ENCODE measurements at regions not wholly inside any gene's neighbourhood (a gene's known extent, or its start where the extent isn't known, plus 50 kb on each side); places are given as distances from the start of the nearest gene placed in this dataset.

DNA sequence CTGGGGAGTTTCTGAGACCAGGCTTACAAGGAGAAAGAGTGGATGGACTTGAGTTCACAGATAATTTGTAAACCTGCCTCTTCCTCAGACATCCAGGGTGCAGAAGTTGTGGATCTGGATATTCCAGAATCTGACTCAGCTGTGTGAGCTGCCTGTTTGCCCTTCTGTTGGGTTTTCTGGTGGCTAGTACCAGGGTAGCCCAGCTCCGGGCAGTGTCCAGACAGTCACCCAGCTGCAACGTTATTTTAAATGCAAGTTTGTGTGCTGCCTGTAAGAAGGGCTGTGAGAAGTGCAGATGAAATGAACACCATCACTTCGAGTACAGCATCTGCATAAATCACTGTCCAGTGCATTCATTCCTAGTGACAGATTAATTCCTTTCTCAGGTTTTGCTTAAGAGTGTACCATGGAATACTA is 1053.0 kb downstream of the TUSC7 start:
- Histone ChIP-seq H3K27ac (no peak overlapping the region), H3K9me3 (no peaks in the 10 kb centered on the region), H3K4me3 (no peak overlapping the region), H3K36me3 (ENCODE audit: insufficient read depth in 1 of 2, low read depth in 1 of 2) (no peaks in the 10 kb centered on the region), H3K4me1 (no peaks in the 10 kb centered on the region), H3K27me3 (ENCODE audit: insufficient read depth in 3 of 3, low read length in 2 of 3) (peaks cover 0 to 2% (median 0%) of the 10 kb centered on the region in 3 donors)
- no peak for DNase-seq
- WGBS, 3 donors, result 12 to 20% (median 12%) methylated on average over 3 of the region's 3 CpGs
- intact Hi-C loops (cut with DNase I), result no loop called here
- TF ChIP-seq, protein P1, sequence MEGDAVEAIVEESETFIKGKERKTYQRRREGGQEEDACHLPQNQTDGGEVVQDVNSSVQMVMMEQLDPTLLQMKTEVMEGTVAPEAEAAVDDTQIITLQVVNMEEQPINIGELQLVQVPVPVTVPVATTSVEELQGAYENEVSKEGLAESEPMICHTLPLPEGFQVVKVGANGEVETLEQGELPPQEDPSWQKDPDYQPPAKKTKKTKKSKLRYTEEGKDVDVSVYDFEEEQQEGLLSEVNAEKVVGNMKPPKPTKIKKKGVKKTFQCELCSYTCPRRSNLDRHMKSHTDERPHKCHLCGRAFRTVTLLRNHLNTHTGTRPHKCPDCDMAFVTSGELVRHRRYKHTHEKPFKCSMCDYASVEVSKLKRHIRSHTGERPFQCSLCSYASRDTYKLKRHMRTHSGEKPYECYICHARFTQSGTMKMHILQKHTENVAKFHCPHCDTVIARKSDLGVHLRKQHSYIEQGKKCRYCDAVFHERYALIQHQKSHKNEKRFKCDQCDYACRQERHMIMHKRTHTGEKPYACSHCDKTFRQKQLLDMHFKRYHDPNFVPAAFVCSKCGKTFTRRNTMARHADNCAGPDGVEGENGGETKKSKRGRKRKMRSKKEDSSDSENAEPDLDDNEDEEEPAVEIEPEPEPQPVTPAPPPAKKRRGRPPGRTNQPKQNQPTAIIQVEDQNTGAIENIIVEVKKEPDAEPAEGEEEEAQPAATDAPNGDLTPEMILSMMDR (IDR thresholded peaks at IDR 0.05), result no peak
- no peak for ATAC-seq

DNA sequence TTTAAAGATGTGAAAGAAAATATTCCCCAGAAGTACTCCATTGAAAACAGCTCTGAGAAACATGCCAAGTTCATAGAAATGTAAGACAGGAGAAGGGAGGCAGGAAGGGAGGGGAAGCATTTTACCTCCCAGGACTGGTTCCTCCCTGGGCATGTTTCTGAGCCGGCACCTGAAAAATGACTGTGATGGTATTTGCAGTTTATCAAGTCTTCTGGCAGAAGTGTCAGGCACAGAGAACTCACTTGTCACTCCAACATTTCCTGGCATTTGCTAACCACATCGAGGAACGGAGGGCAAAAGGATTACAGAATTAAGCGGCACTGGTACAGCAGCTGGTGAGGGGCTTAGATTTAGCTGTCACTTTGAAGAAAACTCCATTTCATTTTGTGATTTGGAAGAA is 1054.0 kb downstream of the TUSC7 start:
- ATAC-seq (no peak), DNase-seq (no peak)
- no peaks in the 10 kb centered on the region for H3K36me3 ChIP-seq (ENCODE audit: insufficient read depth in 1 of 2, low read depth in 1 of 2)
- no peak overlapping the region for H3K27ac ChIP-seq
- no peaks in the 10 kb centered on the region for H3K9me3 ChIP-seq
- intact Hi-C loops (cut with DNase I), result no loop called here
- peaks cover 0 to 2% (median 0%) of the 10 kb centered on the region in 3 donors for H3K27me3 ChIP-seq (ENCODE audit: insufficient read depth in 3 of 3, low read length in 2 of 3)
- TF ChIP-seq, protein P1 (IDR thresholded peaks at IDR 0.05), result no peak
- H3K4me3 ChIP-seq, result no peak overlapping the region
- 30 to 35% (median 33%) methylated on average over 4 of the region's 4 CpGs for WGBS, 3 donors
- H3K4me1 ChIP-seq, result no peaks in the 10 kb centered on the region

DNA sequence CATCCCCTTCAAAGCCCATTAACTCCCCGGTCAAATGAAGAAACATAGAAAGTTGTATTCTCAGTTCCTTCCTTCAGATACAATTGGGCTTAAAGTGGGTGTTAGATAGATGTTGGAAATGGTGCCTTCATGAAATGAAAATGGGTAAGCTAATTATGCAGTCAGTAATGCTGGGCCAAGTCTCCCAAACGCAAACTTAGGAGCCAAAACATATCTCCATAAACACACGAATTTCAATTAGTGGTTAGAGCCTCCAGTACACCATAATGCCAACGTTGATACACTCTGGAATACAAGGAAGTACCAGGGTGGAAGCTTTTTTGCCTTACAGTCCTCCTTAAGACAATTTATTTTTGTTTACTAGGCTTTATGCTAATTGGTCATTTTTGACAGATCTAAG is 1059.0 kb downstream of the TUSC7 start:
- Histone ChIP-seq H3K36me3 (ENCODE audit: insufficient read depth in 1 of 2, low read depth in 1 of 2) (no peaks in the 10 kb centered on the region), H3K4me1 (no peaks in the 10 kb centered on the region), H3K9me3 (no peaks in the 10 kb centered on the region), H3K27ac (no peak overlapping the region), H3K27me3 (ENCODE audit: insufficient read depth in 3 of 3, low read length in 2 of 3) (peaks cover 0 to 2% (median 0%) of the 10 kb centered on the region in 3 donors), H3K4me3 (no peak overlapping the region)
- DNase-seq, result no peak
- TF ChIP-seq, protein P1 (IDR thresholded peaks at IDR 0.05), result no peak
- WGBS, 3 donors, result 59 to 68% (median 63%) methylated on average over 4 of the region's 4 CpGs
- ATAC-seq, result no peak
- intact Hi-C loops (cut with DNase I), result no loop called here

DNA sequence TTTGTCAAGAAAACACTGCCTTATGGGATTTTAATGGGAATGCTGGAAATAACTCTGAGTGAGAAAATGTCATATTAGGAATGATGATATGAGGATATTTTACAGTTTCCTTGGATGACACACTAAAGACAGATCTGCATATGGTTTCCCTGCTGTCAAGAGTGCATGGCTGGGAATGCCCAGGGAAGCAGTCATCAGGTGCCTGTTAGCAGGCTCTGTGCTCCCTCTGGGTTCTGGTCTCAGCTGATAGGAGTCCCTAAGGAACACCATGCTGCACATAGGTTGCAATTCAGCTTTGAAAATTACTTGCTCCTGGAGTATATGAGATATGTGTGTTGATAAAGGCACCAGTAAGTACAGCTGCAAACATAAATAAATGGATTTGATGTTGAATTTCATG is 1064.6 kb downstream of the TUSC7 start:
- Histone ChIP-seq H3K27ac (no peak overlapping the region), H3K9me3 (no peaks in the 10 kb centered on the region), H3K27me3 (ENCODE audit: insufficient read depth in 3 of 3, low read length in 2 of 3) (peaks cover 0 to 2% (median 0%) of the 10 kb centered on the region in 3 donors), H3K4me1 (no peaks in the 10 kb centered on the region), H3K4me3 (no peak overlapping the region), H3K36me3 (ENCODE audit: insufficient read depth in 1 of 2, low read depth in 1 of 2) (no peaks in the 10 kb centered on the region)
- ATAC-seq, result no peak
- DNase-seq, result no peak
- TF ChIP-seq, protein P1 (IDR thresholded peaks at IDR 0.05), result no peak
- intact Hi-C loops (cut with DNase I), result no loop called here

DNA sequence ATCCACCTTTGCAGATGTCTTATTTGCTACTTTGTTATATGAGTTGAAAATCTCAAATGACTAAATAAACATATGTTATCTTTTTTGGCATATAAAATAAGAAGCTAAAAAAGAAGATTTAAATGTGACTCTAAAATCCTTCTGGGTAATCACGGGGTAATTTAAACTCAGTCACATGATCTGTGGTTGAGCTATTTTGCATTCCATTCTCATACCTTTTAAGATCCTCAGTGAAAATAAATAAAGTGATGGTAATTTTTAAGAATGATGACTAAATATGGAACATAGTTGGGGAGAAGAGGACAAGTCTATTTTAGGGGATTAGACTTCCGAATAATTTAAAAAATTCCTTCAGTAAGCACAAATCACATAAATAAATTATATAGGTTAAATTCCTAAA is 1076.8 kb downstream of the TUSC7 start:
- Histone ChIP-seq H3K27ac (no peak overlapping the region), H3K9me3 (no peaks in the 10 kb centered on the region), H3K4me3 (no peak overlapping the region), H3K4me1 (no peaks in the 10 kb centered on the region), H3K36me3 (ENCODE audit: insufficient read depth in 1 of 2, low read depth in 1 of 2) (no peaks in the 10 kb centered on the region), H3K27me3 (ENCODE audit: insufficient read depth in 3 of 3, low read length in 2 of 3) (no peaks in the 10 kb centered on the region)
- no peak for DNase-seq
- intact Hi-C loops (cut with DNase I), result no loop called here
- TF ChIP-seq, protein P1 (IDR thresholded peaks at IDR 0.05), result no peak
- WGBS, 3 donors, result 77 to 84% (median 81%) methylated on average over 2 of the region's 2 CpGs
- ATAC-seq, result no peak
